ENCODE measurements at regions not wholly inside any gene's neighbourhood (a gene's known extent, or its start where the extent isn't known, plus 50 kb on each side); places are given as distances from the start of the nearest gene placed in this dataset.
A peak's percentile ranks its signal among the peaks of the same experiment; 100 is the strongest.
"Not testable (repeated sequence)": the region's sequence is repeated elsewhere in the genome, so short reads cannot be mapped to it uniquely, and the experiment has no call there.

- not testable (repeated sequence) for H3K4me1 ChIP-seq (ENCODE audit: control insufficient read depth in 1 of 2, insufficient read depth in 2 of 2, low read length in 2 of 2); H3K36me3 ChIP-seq (ENCODE audit: control insufficient read depth in 1 of 2, insufficient read depth in 2 of 2, low read length in 2 of 2); H3K4me3 ChIP-seq (ENCODE audit: low read depth in 1 of 2, low read length in 2 of 2); H3K9me3 ChIP-seq (ENCODE audit: control insufficient read depth in 1 of 2, low read length in 2 of 2); H3K27me3 ChIP-seq (ENCODE audit: control insufficient read depth in 1 of 2, insufficient read depth in 2 of 2, low read length in 2 of 2); H3K9ac ChIP-seq (ENCODE audit: low read depth in 1 of 2, low read length in 2 of 2); H3K27ac ChIP-seq (ENCODE audit: low read depth, low read length)
Observed at GRCh38 chr17:64726025-64726424, 63.9 kb upstream of the SMURF2 start.

GRCh38 chr17:64724246-64724645, 62.1 kb upstream of the SMURF2 start:
- H3K9me3 ChIP-seq (ENCODE audit: control insufficient read depth in 1 of 2, low read length in 2 of 2); H3K4me1 ChIP-seq (ENCODE audit: control insufficient read depth in 1 of 2, insufficient read depth in 2 of 2, low read length in 2 of 2); H3K27ac ChIP-seq (ENCODE audit: low read depth, low read length); H3K27me3 ChIP-seq (ENCODE audit: control insufficient read depth in 1 of 2, insufficient read depth in 2 of 2, low read length in 2 of 2); H3K4me3 ChIP-seq (ENCODE audit: low read depth in 1 of 2, low read length in 2 of 2); H3K36me3 ChIP-seq (ENCODE audit: control insufficient read depth in 1 of 2, insufficient read depth in 2 of 2, low read length in 2 of 2); H3K9ac ChIP-seq (ENCODE audit: low read depth in 1 of 2, low read length in 2 of 2): not testable (repeated sequence)

- no peak overlapping the region for H3K27ac ChIP-seq (ENCODE audit: low read depth, low read length)
- H3K4me3 ChIP-seq (ENCODE audit: low read depth in 1 of 2, low read length in 2 of 2): no peak overlapping the region
- no peaks in the 10 kb centered on the region for H3K4me1 ChIP-seq (ENCODE audit: control insufficient read depth in 1 of 2, insufficient read depth in 2 of 2, low read length in 2 of 2)
- H3K9ac ChIP-seq (ENCODE audit: low read depth in 1 of 2, low read length in 2 of 2): no peak overlapping the region
- no peaks in the 10 kb centered on the region for H3K9me3 ChIP-seq (ENCODE audit: control insufficient read depth in 1 of 2, low read length in 2 of 2)
- H3K27me3 ChIP-seq (ENCODE audit: control insufficient read depth in 1 of 2, insufficient read depth in 2 of 2, low read length in 2 of 2): no peaks in the 10 kb centered on the region
- H3K36me3 ChIP-seq (ENCODE audit: control insufficient read depth in 1 of 2, insufficient read depth in 2 of 2, low read length in 2 of 2): no peaks in the 10 kb centered on the region
Observed at GRCh38 chr17:64723781-64724180, 61.7 kb upstream of the SMURF2 start.

- H3K4me1 ChIP-seq (ENCODE audit: control insufficient read depth in 1 of 2, insufficient read depth in 2 of 2, low read length in 2 of 2); H3K9me3 ChIP-seq (ENCODE audit: control insufficient read depth in 1 of 2, low read length in 2 of 2); H3K4me3 ChIP-seq (ENCODE audit: low read depth in 1 of 2, low read length in 2 of 2); H3K27ac ChIP-seq (ENCODE audit: low read depth, low read length); H3K9ac ChIP-seq (ENCODE audit: low read depth in 1 of 2, low read length in 2 of 2); H3K27me3 ChIP-seq (ENCODE audit: control insufficient read depth in 1 of 2, insufficient read depth in 2 of 2, low read length in 2 of 2); H3K36me3 ChIP-seq (ENCODE audit: control insufficient read depth in 1 of 2, insufficient read depth in 2 of 2, low read length in 2 of 2): not testable (repeated sequence)
Observed at GRCh38 chr17:64721556-64721955, 59.4 kb upstream of the SMURF2 start.

- not testable (repeated sequence) for H3K36me3 ChIP-seq (ENCODE audit: control insufficient read depth in 1 of 2, insufficient read depth in 2 of 2, low read length in 2 of 2)
Observed at GRCh38 chr17:64720253-64720652, 58.1 kb upstream of the SMURF2 start.

GRCh38 chr17:64719517-64719916, 57.4 kb upstream of the SMURF2 start:
- not testable (repeated sequence) for H3K4me1 ChIP-seq (ENCODE audit: control insufficient read depth in 1 of 2, insufficient read depth in 2 of 2, low read length in 2 of 2); H3K4me3 ChIP-seq (ENCODE audit: low read depth in 1 of 2, low read length in 2 of 2); H3K9ac ChIP-seq (ENCODE audit: low read depth in 1 of 2, low read length in 2 of 2); H3K27me3 ChIP-seq (ENCODE audit: control insufficient read depth in 1 of 2, insufficient read depth in 2 of 2, low read length in 2 of 2); H3K9me3 ChIP-seq (ENCODE audit: control insufficient read depth in 1 of 2, low read length in 2 of 2); H3K36me3 ChIP-seq (ENCODE audit: control insufficient read depth in 1 of 2, insufficient read depth in 2 of 2, low read length in 2 of 2); H3K27ac ChIP-seq (ENCODE audit: low read depth, low read length)

More at GRCh38 chr17:64720253-64720652, 58.1 kb upstream of the SMURF2 start:
- not testable (repeated sequence) for H3K4me1 ChIP-seq (ENCODE audit: control insufficient read depth in 1 of 2, insufficient read depth in 2 of 2, low read length in 2 of 2); H3K9me3 ChIP-seq (ENCODE audit: control insufficient read depth in 1 of 2, low read length in 2 of 2); H3K27ac ChIP-seq (ENCODE audit: low read depth, low read length); H3K27me3 ChIP-seq (ENCODE audit: control insufficient read depth in 1 of 2, insufficient read depth in 2 of 2, low read length in 2 of 2); H3K4me3 ChIP-seq (ENCODE audit: low read depth in 1 of 2, low read length in 2 of 2); H3K9ac ChIP-seq (ENCODE audit: low read depth in 1 of 2, low read length in 2 of 2)

GRCh38 chr17:64718816-64719215, 56.7 kb upstream of the SMURF2 start:
- H3K27ac ChIP-seq (ENCODE audit: low read depth, low read length); H3K9ac ChIP-seq (ENCODE audit: low read depth in 1 of 2, low read length in 2 of 2); H3K4me3 ChIP-seq (ENCODE audit: low read depth in 1 of 2, low read length in 2 of 2); H3K9me3 ChIP-seq (ENCODE audit: control insufficient read depth in 1 of 2, low read length in 2 of 2); H3K36me3 ChIP-seq (ENCODE audit: control insufficient read depth in 1 of 2, insufficient read depth in 2 of 2, low read length in 2 of 2); H3K4me1 ChIP-seq (ENCODE audit: control insufficient read depth in 1 of 2, insufficient read depth in 2 of 2, low read length in 2 of 2); H3K27me3 ChIP-seq (ENCODE audit: control insufficient read depth in 1 of 2, insufficient read depth in 2 of 2, low read length in 2 of 2): not testable (repeated sequence)

GRCh38 chr17:64718058-64718457, 56.0 kb upstream of the SMURF2 start:
- no peaks in the 10 kb centered on the region for H3K36me3 ChIP-seq (ENCODE audit: control insufficient read depth in 1 of 2, insufficient read depth in 2 of 2, low read length in 2 of 2)
- no peak overlapping the region for H3K27ac ChIP-seq (ENCODE audit: low read depth, low read length)

GRCh38 chr17:64716496-64716895, 54.4 kb upstream of the SMURF2 start:
- peaks cover 5 to 12% of the 10 kb centered on the region in 2 donors for H3K4me1 ChIP-seq (ENCODE audit: control insufficient read depth in 1 of 2, insufficient read depth in 2 of 2, low read length in 2 of 2)
- H3K27me3 ChIP-seq (ENCODE audit: control insufficient read depth in 1 of 2, insufficient read depth in 2 of 2, low read length in 2 of 2); H3K27ac ChIP-seq (ENCODE audit: low read depth, low read length); H3K36me3 ChIP-seq (ENCODE audit: control insufficient read depth in 1 of 2, insufficient read depth in 2 of 2, low read length in 2 of 2); H3K4me3 ChIP-seq (ENCODE audit: low read depth in 1 of 2, low read length in 2 of 2); H3K9ac ChIP-seq (ENCODE audit: low read depth in 1 of 2, low read length in 2 of 2); H3K9me3 ChIP-seq (ENCODE audit: control insufficient read depth in 1 of 2, low read length in 2 of 2): not testable (repeated sequence)

More at GRCh38 chr17:64718058-64718457, 56.0 kb upstream of the SMURF2 start:
- Histone ChIP-seq H3K4me3 (ENCODE audit: low read depth in 1 of 2, low read length in 2 of 2) (no peak overlapping the region), H3K4me1 (ENCODE audit: control insufficient read depth in 1 of 2, insufficient read depth in 2 of 2, low read length in 2 of 2) (peaks cover 5 to 7% of the 10 kb centered on the region in 2 donors), H3K27me3 (ENCODE audit: control insufficient read depth in 1 of 2, insufficient read depth in 2 of 2, low read length in 2 of 2) (no peaks in the 10 kb centered on the region), H3K9me3 (ENCODE audit: control insufficient read depth in 1 of 2, low read length in 2 of 2) (no peaks in the 10 kb centered on the region), H3K9ac (ENCODE audit: low read depth in 1 of 2, low read length in 2 of 2) (no peak overlapping the region)

GRCh38 chr17:64713786-64714185, 51.7 kb upstream of the SMURF2 start:
- not testable (repeated sequence) for H3K27ac ChIP-seq (ENCODE audit: low read depth, low read length); H3K9me3 ChIP-seq (ENCODE audit: control insufficient read depth in 1 of 2, low read length in 2 of 2); H3K36me3 ChIP-seq (ENCODE audit: control insufficient read depth in 1 of 2, insufficient read depth in 2 of 2, low read length in 2 of 2); H3K27me3 ChIP-seq (ENCODE audit: control insufficient read depth in 1 of 2, insufficient read depth in 2 of 2, low read length in 2 of 2)
- Histone ChIP-seq H3K9ac (ENCODE audit: low read depth in 1 of 2, low read length in 2 of 2) (peak overlapping the region in 1 of 2 donors; percentile 47), H3K4me3 (ENCODE audit: low read depth in 1 of 2, low read length in 2 of 2) (peak overlapping the region; percentile 58 to 76), H3K4me1 (ENCODE audit: control insufficient read depth in 1 of 2, insufficient read depth in 2 of 2, low read length in 2 of 2) (peaks cover 19 to 25% of the 10 kb centered on the region in 2 donors)

Data from duodenal mucosa (tissue), 2 donors.